ENCODE measurements at regions not wholly inside any gene's neighbourhood (a gene's known extent, or its start where the extent isn't known, plus 50 kb on each side); places are given as distances from the start of the nearest gene placed in this dataset.

DNA sequence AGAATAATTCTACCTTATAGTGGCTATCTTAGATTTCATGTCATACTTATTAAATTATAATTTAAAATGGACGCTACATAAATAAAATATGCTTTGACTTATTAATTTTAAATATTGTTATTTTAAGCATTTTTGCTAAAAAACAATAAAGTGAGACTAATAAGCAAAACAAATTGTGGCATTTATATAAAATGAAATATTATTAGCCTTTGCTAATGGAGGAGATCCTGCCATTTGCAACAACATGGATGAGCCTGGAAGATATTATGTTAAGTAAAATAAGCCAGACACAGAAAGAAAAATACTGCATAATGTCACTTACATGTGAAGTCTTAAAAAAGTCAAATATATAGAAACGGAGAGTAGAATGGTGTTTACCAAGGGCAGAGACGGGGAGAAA, 54.8 kb upstream of the PIK3R4 start:
- TF ChIP-seq, protein P1, sequence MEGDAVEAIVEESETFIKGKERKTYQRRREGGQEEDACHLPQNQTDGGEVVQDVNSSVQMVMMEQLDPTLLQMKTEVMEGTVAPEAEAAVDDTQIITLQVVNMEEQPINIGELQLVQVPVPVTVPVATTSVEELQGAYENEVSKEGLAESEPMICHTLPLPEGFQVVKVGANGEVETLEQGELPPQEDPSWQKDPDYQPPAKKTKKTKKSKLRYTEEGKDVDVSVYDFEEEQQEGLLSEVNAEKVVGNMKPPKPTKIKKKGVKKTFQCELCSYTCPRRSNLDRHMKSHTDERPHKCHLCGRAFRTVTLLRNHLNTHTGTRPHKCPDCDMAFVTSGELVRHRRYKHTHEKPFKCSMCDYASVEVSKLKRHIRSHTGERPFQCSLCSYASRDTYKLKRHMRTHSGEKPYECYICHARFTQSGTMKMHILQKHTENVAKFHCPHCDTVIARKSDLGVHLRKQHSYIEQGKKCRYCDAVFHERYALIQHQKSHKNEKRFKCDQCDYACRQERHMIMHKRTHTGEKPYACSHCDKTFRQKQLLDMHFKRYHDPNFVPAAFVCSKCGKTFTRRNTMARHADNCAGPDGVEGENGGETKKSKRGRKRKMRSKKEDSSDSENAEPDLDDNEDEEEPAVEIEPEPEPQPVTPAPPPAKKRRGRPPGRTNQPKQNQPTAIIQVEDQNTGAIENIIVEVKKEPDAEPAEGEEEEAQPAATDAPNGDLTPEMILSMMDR (IDR thresholded peaks at IDR 0.05) = no peak
- no peak for TF ChIP-seq POLR2A (IDR thresholded peaks at IDR 0.05)

All from Peyer's patch (tissue), 4 donors.